Inferior parietal cortex (tissue), 1 donor: ENCODE measurements at regions not wholly inside any gene's neighbourhood (a gene's known extent, or its start where the extent isn't known, plus 50 kb on each side); places are given as distances from the start of the nearest gene placed in this dataset.
"Not testable (repeated sequence)": the region's sequence is repeated elsewhere in the genome, so short reads cannot be mapped to it uniquely, and the experiment has no call there.

ENCODE experiments used
- DNase-seq: peaks from one replicate; pipeline ENCODE4 v3.0.0-alpha.2; 2016; ENCODE audit errors: extremely low spot score

DNA sequence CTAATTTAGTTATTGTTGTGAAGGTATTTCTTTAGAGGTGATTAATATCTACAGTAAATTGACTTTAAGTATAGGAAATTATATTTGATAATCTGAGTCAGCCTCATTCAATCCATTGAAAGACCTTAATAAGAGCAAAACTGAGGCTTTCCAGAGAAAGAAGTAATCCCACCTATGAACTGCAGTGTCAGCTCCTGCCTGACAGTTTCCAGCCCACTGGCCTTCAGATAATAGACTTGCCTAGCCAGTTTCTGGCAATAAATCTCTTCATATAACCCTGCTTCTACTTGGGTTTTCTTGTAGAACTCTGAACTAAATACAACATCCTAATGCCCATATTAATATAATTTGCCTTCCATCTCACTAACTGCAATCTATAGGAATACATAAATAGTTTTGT is 437.9 kb upstream of the UBE2E3 start:
- DNase-seq: no peak

- no peak for DNase-seq
Measured at GRCh38 chr2:180540761-180541160, 439.6 kb upstream of the UBE2E3 start.

DNA sequence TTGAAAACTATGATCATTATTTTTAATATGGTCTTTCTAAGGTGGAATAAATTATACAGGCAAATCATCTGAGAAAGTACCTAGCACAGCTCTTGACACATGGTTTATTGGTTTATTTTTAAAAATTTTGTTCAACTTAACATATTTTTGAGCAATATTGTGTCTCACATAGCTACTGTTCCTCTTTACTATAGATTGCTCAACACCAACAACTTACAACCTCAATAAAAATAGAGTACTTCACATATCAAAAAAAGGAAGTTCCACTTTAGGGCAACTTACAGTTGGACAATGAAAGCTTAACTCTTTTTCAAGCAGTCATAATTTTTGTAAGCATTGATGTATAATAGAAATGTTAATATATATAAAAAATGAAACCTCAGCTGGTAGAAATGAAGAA is 440.9 kb upstream of the UBE2E3 start:
- no peak for DNase-seq

DNA sequence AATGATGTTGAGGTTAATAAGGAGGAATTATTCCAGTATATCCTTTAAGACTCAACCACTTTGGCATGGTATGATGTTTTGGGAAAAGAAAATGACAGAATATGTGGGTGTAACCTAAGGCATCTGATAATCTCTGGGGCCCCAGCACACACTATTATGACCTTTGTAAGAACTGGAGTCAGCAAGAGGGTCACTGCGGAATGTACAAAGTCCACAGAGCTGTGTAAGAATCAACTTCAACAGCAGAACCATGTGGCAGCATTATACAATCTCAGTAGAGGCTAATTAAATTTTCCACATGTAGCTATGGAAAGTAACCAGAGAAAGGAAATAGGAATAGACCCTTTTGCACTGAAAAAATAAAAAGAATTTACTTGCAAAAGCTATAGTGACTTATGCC is 445.1 kb upstream of the UBE2E3 start:
- DNase-seq: no peak

DNA sequence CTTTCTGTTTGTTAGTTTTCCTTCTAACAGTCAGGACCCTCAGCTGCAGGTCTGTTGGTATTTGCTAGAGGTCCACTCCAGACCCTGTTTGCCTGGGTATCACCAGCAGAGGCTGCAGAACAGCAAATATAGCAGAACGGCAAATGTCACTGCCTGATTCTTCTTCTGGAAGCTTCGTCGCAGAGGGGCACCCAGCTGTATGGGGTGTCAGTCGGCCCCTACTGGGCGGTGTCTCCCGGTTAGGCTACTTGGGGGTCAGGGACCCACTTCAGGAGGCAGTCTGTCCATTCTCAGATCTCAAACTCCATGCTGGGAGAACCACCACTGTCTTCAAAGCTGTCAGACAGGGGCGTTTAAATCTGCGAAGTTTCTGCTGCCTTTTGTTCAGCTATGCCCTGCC is 448.6 kb upstream of the UBE2E3 start:
- DNase-seq: not testable (repeated sequence)

- DNase-seq: no peak
Measured at GRCh38 chr2:180524499-180524898, 455.9 kb upstream of the UBE2E3 start.

DNA sequence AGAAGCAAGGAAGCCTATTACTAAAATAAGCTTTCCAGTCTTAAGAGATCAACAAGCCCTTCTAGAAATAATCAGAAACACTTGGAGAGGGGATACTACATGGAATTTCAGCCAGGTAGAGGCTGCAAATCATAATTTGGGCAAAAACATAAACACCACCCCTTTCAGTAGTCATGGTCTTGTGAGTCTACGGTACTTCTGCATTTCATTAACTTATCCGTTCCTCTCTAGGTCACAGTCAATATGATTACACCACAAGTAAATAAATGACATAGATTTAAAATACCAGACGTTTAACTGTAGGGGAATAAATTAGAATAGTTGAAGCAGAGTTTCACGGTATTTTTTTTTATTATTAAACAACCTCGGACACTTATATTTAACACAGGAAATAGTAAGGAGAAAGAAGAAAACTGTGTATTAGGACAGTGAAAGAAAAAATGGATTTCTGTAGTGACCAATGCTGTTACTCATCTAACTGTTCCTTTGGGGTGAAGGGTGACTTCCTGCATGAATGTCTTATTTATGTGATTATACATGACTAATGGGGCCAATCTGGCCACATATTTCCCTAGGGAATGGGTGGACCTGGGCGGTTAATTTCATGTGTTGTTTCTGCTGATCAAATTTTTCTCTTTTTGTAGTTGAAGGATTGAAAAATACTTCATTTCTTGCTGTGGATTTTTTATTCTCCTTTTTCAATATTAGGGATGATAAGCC is 456.6 kb upstream of the UBE2E3 start:
- no peak for DNase-seq

DNA sequence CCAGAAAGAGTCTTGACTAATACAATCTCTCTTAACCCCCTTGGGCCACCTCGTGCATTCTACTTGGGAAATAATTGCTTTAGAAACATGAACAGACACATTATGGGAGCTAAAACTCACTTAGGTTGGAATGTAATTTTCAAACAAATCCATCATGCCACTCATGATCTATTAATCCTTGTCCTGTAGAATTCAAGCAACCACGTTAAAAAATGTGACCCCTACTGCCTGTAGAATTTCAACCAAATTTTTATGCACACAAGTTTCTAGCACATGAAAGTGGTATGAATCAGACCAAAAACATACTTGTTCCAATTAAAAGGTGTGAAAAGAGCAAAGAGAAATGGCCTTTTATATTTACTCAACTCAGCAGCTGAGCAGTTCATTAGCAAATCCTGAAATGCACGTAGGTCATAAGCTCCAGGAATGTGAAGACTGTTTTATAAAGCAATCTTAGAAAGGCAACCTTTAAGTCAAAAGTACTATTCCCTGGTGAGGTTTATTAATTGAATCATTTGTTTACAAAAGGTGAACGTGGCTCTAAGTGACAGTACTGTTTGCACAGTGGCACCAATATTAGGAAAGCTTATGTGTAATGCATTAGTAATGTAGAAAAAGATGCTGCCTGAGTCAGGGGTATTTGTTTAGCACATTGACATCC is 459.4 kb upstream of the UBE2E3 start:
- no peak for DNase-seq

DNA sequence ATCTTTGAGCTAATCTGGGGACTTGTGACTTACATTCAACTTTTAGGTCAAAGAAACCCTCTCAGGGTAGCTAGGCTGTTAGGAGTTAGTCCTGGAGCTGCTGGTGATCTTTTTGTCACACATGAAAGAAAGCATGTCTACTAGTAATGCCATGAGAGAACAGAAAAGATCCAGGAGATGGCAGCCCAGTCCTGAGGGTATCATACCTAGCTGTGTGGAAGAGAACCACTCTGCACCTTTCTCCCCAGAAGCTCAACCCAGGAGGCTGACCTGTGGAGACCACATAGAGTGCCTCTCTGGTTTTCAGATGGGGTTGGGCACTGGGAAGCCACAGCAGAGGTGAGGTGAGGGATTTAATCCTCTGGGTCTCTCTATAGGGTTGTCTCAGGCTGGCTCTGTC is 460.2 kb upstream of the UBE2E3 start:
- no peak for DNase-seq

- DNase-seq: no peak
Measured at GRCh38 chr2:180519276-180519675, 461.1 kb upstream of the UBE2E3 start.

DNA sequence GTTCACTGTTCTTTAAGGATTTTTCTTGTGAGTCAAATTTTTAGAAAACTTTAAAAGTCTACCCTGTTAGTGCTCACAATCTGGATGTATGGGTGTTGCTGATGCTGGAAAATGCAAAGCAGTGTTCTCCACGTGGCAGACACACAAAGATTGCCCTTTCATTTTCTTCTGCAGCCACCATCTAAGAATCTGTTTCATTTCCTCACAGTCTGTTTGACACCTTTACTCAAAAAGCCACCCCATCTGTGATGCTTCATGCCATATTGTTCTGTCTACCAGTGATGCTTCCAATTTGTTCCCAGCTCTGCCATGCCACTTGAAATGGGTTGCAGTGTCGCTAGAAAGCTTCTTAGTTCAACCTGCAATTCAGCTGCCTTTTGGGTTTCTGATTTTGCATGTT is 464.2 kb upstream of the UBE2E3 start:
- DNase-seq: peak; percentile 39

- no peak for DNase-seq
Measured at GRCh38 chr2:180513389-180513788, 467.0 kb upstream of the UBE2E3 start.

GRCh38 chr2:180508458-180508857 is 471.9 kb upstream of the UBE2E3 start:
- no peak for DNase-seq

DNA sequence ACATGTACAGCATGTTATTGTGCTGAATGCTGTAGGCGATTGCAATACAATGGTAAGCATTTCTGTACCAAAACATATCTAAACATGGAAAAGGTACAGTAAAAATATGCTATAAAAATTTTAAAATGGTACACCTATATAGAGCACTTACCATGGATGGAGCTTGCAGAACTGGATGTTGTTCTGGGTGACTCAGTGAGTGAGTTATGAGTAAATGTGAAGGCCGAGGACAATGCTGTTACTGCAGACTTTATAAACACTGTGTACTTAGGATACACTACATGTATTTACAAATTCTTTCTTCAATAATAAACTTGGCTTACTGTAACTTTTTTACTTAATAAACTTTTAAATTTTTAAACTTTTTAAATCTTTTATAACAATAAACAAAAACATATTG is 473.4 kb upstream of the UBE2E3 start:
- DNase-seq: no peak

DNA sequence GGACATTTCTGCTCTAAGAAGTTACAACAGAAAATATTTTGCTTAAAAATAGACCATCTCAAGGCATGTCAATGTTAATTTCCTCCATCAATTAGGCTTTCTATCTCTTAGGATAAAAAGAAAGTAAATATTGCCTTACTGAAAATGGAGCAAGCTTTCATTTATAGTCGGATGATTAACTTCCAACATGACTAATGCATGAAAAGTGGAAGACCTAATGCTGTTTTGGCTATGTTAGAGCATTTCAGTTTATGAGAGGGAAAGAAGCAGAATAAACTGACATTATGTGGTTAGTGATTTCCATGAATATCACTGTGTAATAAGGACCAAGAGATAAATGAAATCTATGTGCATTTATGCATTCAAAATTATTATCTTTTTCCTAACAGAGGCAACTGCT is 475.2 kb upstream of the UBE2E3 start:
- DNase-seq: no peak

DNA sequence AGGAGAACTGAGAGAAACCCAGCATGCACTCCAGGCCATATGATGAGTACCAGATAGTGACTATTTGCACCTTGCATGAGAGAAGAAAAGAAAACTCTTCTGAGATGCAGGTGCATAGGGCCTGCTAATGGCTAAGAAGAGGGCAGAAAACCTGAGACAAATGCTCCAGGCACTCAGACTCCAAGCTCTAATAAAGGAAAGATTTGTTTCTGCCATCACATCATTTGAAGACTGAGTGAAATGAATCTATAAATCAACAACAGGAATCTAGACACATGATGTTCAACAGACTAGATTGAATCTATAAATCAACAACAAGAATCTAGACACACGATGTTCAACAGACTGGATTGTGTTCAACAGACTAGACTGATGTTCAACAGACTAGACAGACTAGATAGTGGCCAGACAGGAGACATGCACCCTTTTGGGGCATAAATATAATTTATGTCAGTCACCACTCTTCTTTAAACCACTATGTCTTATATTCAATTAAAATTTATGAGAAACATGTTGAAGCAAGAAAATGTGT is 482.7 kb upstream of the UBE2E3 start:
- no peak for DNase-seq

DNA sequence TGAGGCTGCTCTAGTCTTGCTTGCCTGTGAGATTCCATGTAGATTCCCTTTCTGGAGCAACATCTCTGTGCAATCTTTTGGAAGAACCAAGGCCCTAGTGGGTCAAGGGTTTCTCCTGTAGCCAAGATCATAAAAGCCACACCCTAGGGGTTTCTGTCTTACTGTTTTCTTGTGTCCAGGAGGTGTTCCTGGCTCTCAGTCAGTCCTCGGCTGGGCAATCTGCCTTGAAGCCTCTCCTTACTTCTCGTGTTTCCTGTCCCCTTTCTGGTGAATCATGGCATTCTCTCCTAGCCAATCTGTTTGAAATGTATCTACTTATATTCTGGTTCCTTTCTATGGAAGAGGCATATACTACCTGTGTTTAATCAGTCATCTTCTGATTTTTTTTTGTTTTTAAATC is 484.8 kb upstream of the UBE2E3 start:
- DNase-seq: no peak

DNA sequence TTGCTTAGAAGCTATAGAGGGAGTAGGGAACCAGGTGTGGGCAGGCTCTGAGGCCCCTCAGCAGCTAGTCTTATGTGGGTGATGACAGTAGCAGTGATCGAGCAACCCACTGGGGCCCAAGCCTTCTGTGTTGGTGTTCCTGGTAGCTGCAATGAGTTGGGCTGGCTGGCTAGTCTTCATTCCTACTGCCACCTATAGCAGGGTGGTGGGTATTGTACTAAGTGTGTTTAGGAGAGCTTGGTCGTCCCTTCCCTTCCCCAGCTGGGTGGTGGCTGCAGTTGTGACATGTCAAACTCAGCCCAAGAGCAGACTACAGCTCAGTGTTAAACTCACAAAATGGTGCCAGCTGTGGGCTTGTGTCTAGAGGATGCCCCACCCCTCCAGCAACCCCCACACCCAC is 486.1 kb upstream of the UBE2E3 start:
- DNase-seq: no peak

DNA sequence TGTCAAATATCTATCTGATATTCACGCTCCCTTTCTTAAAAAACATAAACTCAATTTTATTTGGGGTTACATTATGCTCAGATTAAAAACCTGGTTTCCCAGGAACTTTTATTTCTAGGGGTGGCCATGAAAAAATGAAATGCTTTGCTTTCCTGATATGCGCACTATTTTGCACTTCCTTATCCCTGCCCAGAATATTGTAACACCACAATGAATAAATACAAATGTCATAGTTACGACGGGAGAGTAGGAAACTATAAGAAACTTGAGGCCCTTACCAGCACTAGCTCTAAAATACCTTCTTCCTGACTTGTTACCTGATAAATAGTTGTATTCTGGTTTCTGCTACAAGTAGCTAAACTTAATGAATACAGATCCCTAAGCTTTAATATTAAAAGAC is 475.6 kb upstream of the CWC22 start:
- DNase-seq: no peak

DNA sequence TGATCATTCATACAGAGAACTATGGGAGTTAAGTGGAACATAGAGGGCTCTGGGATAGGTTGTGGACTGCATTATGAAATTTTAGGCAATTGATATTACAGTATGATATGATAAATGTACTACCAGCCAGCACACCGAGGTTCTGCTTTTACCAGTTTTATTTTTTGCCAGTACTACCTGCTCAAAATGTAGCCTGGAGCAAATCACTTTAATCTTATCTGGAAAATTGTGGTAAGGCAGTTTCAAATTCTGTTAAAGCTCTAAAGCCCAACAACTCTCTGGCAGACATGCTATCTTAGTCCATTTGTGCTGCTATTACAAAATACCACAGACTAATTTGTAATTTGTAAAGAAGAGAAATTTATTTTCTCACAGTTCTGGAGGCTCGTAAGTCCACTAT is 474.9 kb upstream of the CWC22 start:
- DNase-seq: no peak

DNA sequence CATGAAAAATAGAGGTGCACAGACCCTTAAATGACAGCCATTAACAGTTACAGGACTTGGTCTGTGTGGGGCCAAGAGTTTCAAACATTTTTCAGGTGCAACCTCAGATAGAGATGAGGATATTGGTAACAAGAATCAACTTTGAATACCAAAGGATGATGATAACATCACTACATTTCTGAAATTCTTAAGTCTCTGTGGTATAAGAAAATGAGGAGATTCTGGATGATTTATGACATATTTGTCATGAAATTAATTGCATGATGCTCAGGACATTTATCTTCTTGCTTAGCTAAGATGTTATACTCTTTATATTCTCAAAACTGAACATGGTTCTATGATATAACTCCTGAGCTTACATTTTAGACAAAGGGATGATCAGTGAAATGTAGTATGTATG is 471.8 kb upstream of the CWC22 start:
- no peak for DNase-seq

- no peak for DNase-seq
Measured at GRCh38 chr2:180474716-180475115, 467.6 kb upstream of the CWC22 start.

- DNase-seq: no peak
Measured at GRCh38 chr2:180473456-180473855, 466.4 kb upstream of the CWC22 start.

DNA sequence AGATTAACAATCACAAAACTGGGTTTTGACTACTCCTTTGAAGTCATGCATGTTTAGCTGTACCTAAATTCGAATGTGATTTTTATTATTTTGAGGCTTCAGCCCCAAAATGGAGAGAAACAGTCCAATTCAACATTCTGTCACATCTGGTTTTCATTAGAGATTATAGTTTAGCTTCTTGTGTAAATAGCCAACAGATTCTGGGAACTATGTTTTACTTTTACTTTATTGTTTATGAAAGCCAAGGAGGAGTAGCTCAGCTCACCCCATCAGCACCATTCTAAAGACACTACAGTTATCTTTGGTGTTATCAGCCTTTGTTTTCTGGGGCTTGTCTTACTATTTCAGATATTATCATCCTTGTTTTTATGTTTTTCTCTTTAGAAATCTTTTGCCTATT is 465.0 kb upstream of the CWC22 start:
- no peak for DNase-seq
